ENCODE measurements at regions not wholly inside any gene's neighbourhood (a gene's known extent, or its start where the extent isn't known, plus 50 kb on each side); places are given as distances from the start of the nearest gene placed in this dataset.

DNA sequence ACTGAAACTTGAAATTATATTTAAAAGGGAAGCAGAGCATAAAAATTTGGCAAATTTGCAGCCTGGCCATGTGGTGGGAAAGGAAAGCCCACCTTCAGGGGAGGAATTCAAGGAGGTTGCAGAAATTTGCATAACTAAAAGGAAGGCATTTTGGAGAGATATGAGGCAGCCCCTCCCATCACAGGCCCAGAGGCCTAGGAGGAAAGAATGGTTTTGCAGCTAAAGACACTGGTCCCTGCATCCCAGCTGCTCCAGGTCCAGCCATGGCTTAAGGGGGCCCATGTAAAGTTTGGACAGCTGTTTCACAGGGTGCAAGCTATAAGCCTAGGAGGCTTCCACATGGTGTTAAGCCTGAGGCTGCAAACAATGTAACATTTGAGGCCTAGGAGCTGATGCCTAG is 212.5 kb downstream of the NNT start:
- no peaks in the 10 kb centered on the region for H3K27me3 ChIP-seq (replicated peaks; ENCODE audit: insufficient read depth)
- H3K4me1 ChIP-seq (replicated peaks) = no peaks in the 10 kb centered on the region
- DNase-seq (ENCODE audit: low spot score) = no peak
- no peak overlapping the region for H3K27ac ChIP-seq
- no peaks in the 10 kb centered on the region for H3K36me3 ChIP-seq
- H3K9me3 ChIP-seq = no peaks in the 10 kb centered on the region
- intact Hi-C loops (cut with DNase I) = no loop called here
- TF ChIP-seq, protein P1, sequence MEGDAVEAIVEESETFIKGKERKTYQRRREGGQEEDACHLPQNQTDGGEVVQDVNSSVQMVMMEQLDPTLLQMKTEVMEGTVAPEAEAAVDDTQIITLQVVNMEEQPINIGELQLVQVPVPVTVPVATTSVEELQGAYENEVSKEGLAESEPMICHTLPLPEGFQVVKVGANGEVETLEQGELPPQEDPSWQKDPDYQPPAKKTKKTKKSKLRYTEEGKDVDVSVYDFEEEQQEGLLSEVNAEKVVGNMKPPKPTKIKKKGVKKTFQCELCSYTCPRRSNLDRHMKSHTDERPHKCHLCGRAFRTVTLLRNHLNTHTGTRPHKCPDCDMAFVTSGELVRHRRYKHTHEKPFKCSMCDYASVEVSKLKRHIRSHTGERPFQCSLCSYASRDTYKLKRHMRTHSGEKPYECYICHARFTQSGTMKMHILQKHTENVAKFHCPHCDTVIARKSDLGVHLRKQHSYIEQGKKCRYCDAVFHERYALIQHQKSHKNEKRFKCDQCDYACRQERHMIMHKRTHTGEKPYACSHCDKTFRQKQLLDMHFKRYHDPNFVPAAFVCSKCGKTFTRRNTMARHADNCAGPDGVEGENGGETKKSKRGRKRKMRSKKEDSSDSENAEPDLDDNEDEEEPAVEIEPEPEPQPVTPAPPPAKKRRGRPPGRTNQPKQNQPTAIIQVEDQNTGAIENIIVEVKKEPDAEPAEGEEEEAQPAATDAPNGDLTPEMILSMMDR (IDR thresholded peaks at IDR 0.05) = no peak
- TF ChIP-seq POLR2AphosphoS5 (IDR thresholded peaks at IDR 0.05) = no peak
- no peak for TF ChIP-seq POLR2A (IDR thresholded peaks at IDR 0.05)
- no peak overlapping the region for H3K4me3 ChIP-seq

DNA sequence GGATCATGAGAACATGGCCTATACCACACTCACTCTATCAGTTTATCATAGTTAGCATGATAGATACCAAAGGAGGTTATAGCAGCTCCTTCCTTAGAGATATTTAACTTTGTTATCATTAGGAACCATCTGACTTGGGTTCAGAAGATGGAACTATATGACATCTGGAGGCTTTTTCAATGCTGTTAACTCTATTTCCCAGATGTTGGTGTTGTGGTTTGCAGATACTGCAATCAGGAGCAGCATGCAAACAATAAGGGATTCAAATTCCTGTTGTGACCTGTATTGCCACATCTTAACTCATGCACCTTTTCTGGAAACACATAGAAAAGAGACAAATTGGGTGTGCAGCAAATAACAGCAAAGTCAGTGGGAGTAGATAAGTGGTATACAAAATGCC is 201.7 kb downstream of the NNT start:
- Histone ChIP-seq H3K36me3 (no peaks in the 10 kb centered on the region), H3K27ac (no peak overlapping the region), H3K4me3 (no peak overlapping the region), H3K27me3 (replicated peaks; ENCODE audit: insufficient read depth) (no peaks in the 10 kb centered on the region), H3K9me3 (no peaks in the 10 kb centered on the region), H3K4me1 (replicated peaks) (no peaks in the 10 kb centered on the region)
- no peak for DNase-seq (ENCODE audit: low spot score)
- TF ChIP-seq, protein P1 (IDR thresholded peaks at IDR 0.05) = no peak
- TF ChIP-seq POLR2A (IDR thresholded peaks at IDR 0.05) (no peak), POLR2AphosphoS5 (IDR thresholded peaks at IDR 0.05) (no peak)
- intact Hi-C loops (cut with DNase I) = no loop called here

DNA sequence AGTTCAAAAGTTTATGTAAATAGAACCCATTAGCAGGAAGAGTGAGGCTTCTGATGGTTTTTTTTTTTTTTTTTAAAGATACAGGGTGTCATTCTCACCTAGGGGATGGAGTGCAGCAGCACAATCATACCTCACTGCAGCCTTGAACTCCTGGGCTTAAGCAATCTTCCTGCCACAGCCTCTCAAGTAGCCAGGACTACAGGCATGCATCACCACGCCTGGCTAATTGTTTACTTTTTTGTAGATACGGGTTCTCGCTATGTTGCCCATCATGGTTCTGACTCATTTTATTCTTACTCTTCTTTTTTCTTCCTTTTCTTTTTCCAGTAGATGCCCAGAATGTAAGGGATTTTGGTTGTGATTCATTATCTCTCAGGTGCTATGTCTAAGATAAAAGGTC is 201.1 kb downstream of the NNT start:
- intact Hi-C loops (cut with DNase I) = no loop called here
- TF ChIP-seq POLR2A (IDR thresholded peaks at IDR 0.05) = no peak
- no peak for TF ChIP-seq POLR2AphosphoS5 (IDR thresholded peaks at IDR 0.05)
- TF ChIP-seq, protein P1 (IDR thresholded peaks at IDR 0.05) = no peak
- no peaks in the 10 kb centered on the region for H3K36me3 ChIP-seq
- WGBS = 93% methylated on average over 3 of the region's 3 CpGs
- DNase-seq (ENCODE audit: low spot score) = no peak
- no peaks in the 10 kb centered on the region for H3K4me1 ChIP-seq (replicated peaks)
- no peak overlapping the region for H3K4me3 ChIP-seq
- no peaks in the 10 kb centered on the region for H3K27me3 ChIP-seq (replicated peaks; ENCODE audit: insufficient read depth)
- no peak overlapping the region for H3K27ac ChIP-seq
- H3K9me3 ChIP-seq = no peaks in the 10 kb centered on the region

DNA sequence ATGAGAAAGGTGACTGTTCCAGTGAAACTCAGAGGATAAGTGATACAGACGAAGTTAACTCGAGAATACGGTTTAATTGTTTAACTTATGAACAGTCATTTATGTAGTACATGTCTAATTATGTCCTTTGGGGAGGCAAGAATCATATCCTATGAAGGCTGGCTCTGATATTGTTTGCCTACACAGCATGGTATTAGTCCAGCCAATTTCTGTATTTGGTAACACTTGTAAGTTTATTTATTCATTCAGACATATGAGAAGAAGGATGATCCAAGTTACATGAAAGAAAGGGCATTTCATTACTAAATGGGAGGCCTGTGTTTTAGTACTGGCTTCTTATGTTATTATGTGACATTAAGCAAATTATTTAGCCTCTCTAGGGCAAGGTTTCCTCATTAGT is 199.7 kb downstream of the NNT start:
- intact Hi-C loops (cut with DNase I) = no loop called here
- Histone ChIP-seq H3K4me3 (no peak overlapping the region), H3K27ac (no peak overlapping the region), H3K27me3 (replicated peaks; ENCODE audit: insufficient read depth) (no peaks in the 10 kb centered on the region), H3K9me3 (no peaks in the 10 kb centered on the region), H3K36me3 (no peaks in the 10 kb centered on the region), H3K4me1 (replicated peaks) (no peaks in the 10 kb centered on the region)
- TF ChIP-seq POLR2AphosphoS5 (IDR thresholded peaks at IDR 0.05) = no peak
- TF ChIP-seq POLR2A (IDR thresholded peaks at IDR 0.05) = no peak
- TF ChIP-seq, protein P1 (IDR thresholded peaks at IDR 0.05) = no peak
- no peak for DNase-seq (ENCODE audit: low spot score)
- WGBS = 68% methylated on average over 3 of the region's 3 CpGs

DNA sequence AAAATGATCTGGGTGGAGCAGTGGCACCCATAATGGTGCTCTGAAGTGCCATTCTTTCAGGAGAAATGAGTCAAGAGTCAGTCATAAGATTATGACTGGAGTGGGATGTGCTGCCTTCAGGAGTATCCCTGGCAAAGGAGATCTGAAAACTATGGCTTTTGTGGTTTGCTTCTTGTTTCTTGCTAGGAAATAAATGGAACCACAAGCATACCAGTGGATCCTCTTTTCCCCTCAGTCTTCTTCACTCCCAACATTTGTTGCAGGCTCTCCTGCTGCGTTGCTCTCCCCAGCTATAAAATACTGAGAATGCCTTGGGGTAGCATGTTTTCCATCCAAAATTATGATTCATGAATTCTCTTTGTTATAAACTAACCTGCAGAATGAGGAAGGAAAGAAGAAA is 199.1 kb downstream of the NNT start:
- 45% methylated on average over 1 of the region's 1 CpG for WGBS

More for the DNA sequence above, 199.1 kb downstream of the NNT start:
- intact Hi-C loops (cut with DNase I) = no loop called here
- Histone ChIP-seq H3K4me1 (replicated peaks) (no peaks in the 10 kb centered on the region), H3K36me3 (no peaks in the 10 kb centered on the region), H3K27me3 (replicated peaks; ENCODE audit: insufficient read depth) (no peaks in the 10 kb centered on the region), H3K4me3 (no peak overlapping the region), H3K27ac (no peak overlapping the region), H3K9me3 (no peaks in the 10 kb centered on the region)
- no peak for DNase-seq (ENCODE audit: low spot score)
- TF ChIP-seq, protein P1 (IDR thresholded peaks at IDR 0.05) = no peak
- TF ChIP-seq POLR2AphosphoS5 (IDR thresholded peaks at IDR 0.05) (no peak), POLR2A (IDR thresholded peaks at IDR 0.05) (no peak)
